Gastrocnemius medialis (tissue), 4 donors: ENCODE measurements at regions not wholly inside any gene's neighbourhood (a gene's known extent, or its start where the extent isn't known, plus 50 kb on each side); places are given as distances from the start of the nearest gene placed in this dataset.

Experiments used
- CTCF ChIP-seq, 5 experiments: fragments of 450-650 bp in 3 of 5; fragments of 200-600 bp in 2 of 5; sonication (generic) in 2 of 5; IDR thresholded peaks in 4 of 5; conservative IDR thresholded peaks in 1 of 5; 1 replicate in 4 of 5; 2 replicates in 1 of 5; pipeline ENCODE4 v1.5.1; 2016 to 2019; ENCODE audit warnings: antibody characterized with exemption in 5 of 5, mild to moderate bottlenecking in 3 of 5, moderate library complexity in 3 of 5
- POLR2A ChIP-seq, 2 donors: fragments of 450-650 bp; IDR thresholded peaks; one replicate each; pipeline ENCODE4 v1.6.1; 2017; ENCODE audit warnings: antibody characterized with exemption in 2 of 2, mild to moderate bottlenecking in 2 of 2, moderate library complexity in 2 of 2

- no peak for TF ChIP-seq POLR2A (IDR thresholded peaks at IDR 0.05)
- no peak for TF ChIP-seq CTCF (IDR thresholded peaks at IDR 0.05 in 4 of 5, conservative IDR thresholded peaks at IDR 0.05 in 1 of 5)
These were observed 66.2 kb upstream of the APOBEC4 start for GRCh38 chr1:183719289-183719688.
